ENCODE measurements at regions not wholly inside any gene's neighbourhood (a gene's known extent, or its start where the extent isn't known, plus 50 kb on each side); places are given as distances from the start of the nearest gene placed in this dataset.

GRCh38 chr3:76501315-76501714 is 538.6 kb upstream of the ROBO2 start:
- TF ChIP-seq CTCF (IDR thresholded peaks at IDR 0.05; ENCODE audit: low read depth, low read length): no peak
- H3K4me3 ChIP-seq (replicated peaks in 1 of 2; ENCODE audit: low read depth in 2 of 2, low read length in 2 of 2): no peak overlapping the region
- no peak for DNase-seq (ENCODE audit: low read depth in 2 of 2)

GRCh38 chr3:76502076-76502475 is 537.8 kb upstream of the ROBO2 start:
- no peak overlapping the region for H3K4me3 ChIP-seq (replicated peaks in 1 of 2; ENCODE audit: low read depth in 2 of 2, low read length in 2 of 2)
- no peak for TF ChIP-seq CTCF (IDR thresholded peaks at IDR 0.05; ENCODE audit: low read depth, low read length)
- DNase-seq (ENCODE audit: low read depth in 2 of 2): no peak

GRCh38 chr3:76505202-76505845 is 534.6 kb upstream of the ROBO2 start:
- H3K4me3 ChIP-seq (replicated peaks in 1 of 2; ENCODE audit: low read depth in 2 of 2, low read length in 2 of 2): no peak overlapping the region
- DNase-seq (ENCODE audit: low read depth in 2 of 2): no peak
- no peak for TF ChIP-seq CTCF (IDR thresholded peaks at IDR 0.05; ENCODE audit: low read depth, low read length)

- no peak overlapping the region for H3K4me3 ChIP-seq (replicated peaks in 1 of 2; ENCODE audit: low read depth in 2 of 2, low read length in 2 of 2)
- DNase-seq (ENCODE audit: low read depth in 2 of 2): no peak
- no peak for TF ChIP-seq CTCF (IDR thresholded peaks at IDR 0.05; ENCODE audit: low read depth, low read length)
These were observed 530.6 kb upstream of the ROBO2 start for GRCh38 chr3:76509179-76509830.

- no peak for DNase-seq (ENCODE audit: low read depth in 2 of 2)
- TF ChIP-seq CTCF (IDR thresholded peaks at IDR 0.05; ENCODE audit: low read depth, low read length): no peak
- H3K4me3 ChIP-seq (replicated peaks in 1 of 2; ENCODE audit: low read depth in 2 of 2, low read length in 2 of 2): no peak overlapping the region
These were observed 525.1 kb upstream of the ROBO2 start for GRCh38 chr3:76514836-76515235.

GRCh38 chr3:76523337-76523736 is 516.6 kb upstream of the ROBO2 start:
- no peak for TF ChIP-seq CTCF (IDR thresholded peaks at IDR 0.05; ENCODE audit: low read depth, low read length)
- no peak for DNase-seq (ENCODE audit: low read depth in 2 of 2)
- H3K4me3 ChIP-seq (replicated peaks in 1 of 2; ENCODE audit: low read depth in 2 of 2, low read length in 2 of 2): no peak overlapping the region

All from cardiac fibroblast (primary cell).